Liver (tissue), 8 donors: ENCODE measurements at regions not wholly inside any gene's neighbourhood (a gene's known extent, or its start where the extent isn't known, plus 50 kb on each side); places are given as distances from the start of the nearest gene placed in this dataset.

Experiments
- DNase-seq: peaks from one replicate; pipeline ENCODE4 v3.0.0-alpha.2; 2017; ENCODE audit warnings: low spot score
- H3K27ac ChIP-seq, 2 donors: one replicate each; pipeline ENCODE4 v1.7.0; 2013; ENCODE audit warnings: inconsistent platforms in 2 of 2, low read length in 2 of 2, control low read depth in 1 of 2, low read depth in 1 of 2, mild to moderate bottlenecking in 1 of 2
- H3K27me3 ChIP-seq, 4 donors: one replicate each; pipeline versions ENCODE4 v1.6.1 to v1.7.0; 2013; ENCODE audit warnings: low read length in 3 of 4, inconsistent platforms in 1 of 4, mild to moderate bottlenecking in 1 of 4, moderate library complexity in 1 of 4; ENCODE audit not compliant: control insufficient read depth in 4 of 4, insufficient read depth in 4 of 4
- H3K36me3 ChIP-seq, 4 donors: one replicate each; pipeline versions ENCODE4 v1.6.1 to v1.7.0; 2013; ENCODE audit warnings: low read length in 3 of 4, mild to moderate bottlenecking in 3 of 4, low read depth in 1 of 4, moderate library complexity in 1 of 4; ENCODE audit not compliant: control insufficient read depth in 4 of 4, insufficient read depth in 3 of 4
- H3K4me1 ChIP-seq, 4 donors: one replicate each; pipeline versions ENCODE4 v1.6.1 to v1.7.0; 2013; ENCODE audit warnings: low read length in 3 of 4, mild to moderate bottlenecking in 3 of 4, moderate library complexity in 1 of 4; ENCODE audit not compliant: control insufficient read depth in 4 of 4, insufficient read depth in 4 of 4
- H3K4me3 ChIP-seq, 3 donors: one replicate each; pipeline versions ENCODE4 v1.6.1 to v1.7.0; 2013; ENCODE audit warnings: low read length in 3 of 3, control low read depth in 1 of 3, low read depth in 1 of 3, mild to moderate bottlenecking in 1 of 3
- H3K9ac ChIP-seq, 2 donors: one replicate each; pipeline ENCODE4 v1.7.0; 2013; ENCODE audit warnings: low read length in 2 of 2, mild to moderate bottlenecking in 2 of 2, moderate library complexity in 2 of 2, control low read depth in 1 of 2, low read depth in 1 of 2
- H3K9me3 ChIP-seq, 4 donors: one replicate each; pipeline versions ENCODE4 v1.6.1 to v1.7.0; 2013; ENCODE audit warnings: low read length in 3 of 4; ENCODE audit not compliant: control insufficient read depth in 4 of 4
- EGR1 ChIP-seq, 2 donors: IDR thresholded peaks; 2 replicates each; pipeline ENCODE4 v1.6.1; 2016 to 2018; ENCODE audit warnings: antibody characterized with exemption in 2 of 2, low read depth in 2 of 2
- FOXA1 ChIP-seq: IDR thresholded peaks from 2 replicates; pipeline ENCODE4 v1.6.1; 2016; ENCODE audit warnings: antibody characterized with exemption
- GABPA ChIP-seq, 2 donors: IDR thresholded peaks in 1 of 2; conservative IDR thresholded peaks in 1 of 2; 2 replicates each; pipeline ENCODE4 v1.6.1; 2016; ENCODE audit warnings: antibody characterized with exemption in 2 of 2, mild to moderate bottlenecking in 1 of 2, moderate library complexity in 1 of 2
- HNF4A ChIP-seq, 2 donors: conservative IDR thresholded peaks; 2 replicates each; pipeline ENCODE4 v1.6.1; 2016; ENCODE audit warnings: antibody characterized with exemption in 2 of 2, mild to moderate bottlenecking in 2 of 2
- HNF4G ChIP-seq: IDR thresholded peaks from 2 replicates; pipeline ENCODE4 v1.6.1; 2016; ENCODE audit warnings: antibody characterized with exemption
- NR2F2 ChIP-seq: IDR thresholded peaks from 2 replicates; pipeline ENCODE4 v1.6.1; 2016; ENCODE audit warnings: antibody characterized with exemption
- RAD21 ChIP-seq, 2 donors: IDR thresholded peaks; 2 replicates each; pipeline ENCODE4 v1.6.1; 2016; ENCODE audit warnings: antibody characterized with exemption in 2 of 2, mild to moderate bottlenecking in 2 of 2
- RXRA ChIP-seq, 2 donors: IDR thresholded peaks; 2 replicates each; pipeline ENCODE4 v1.6.1; 2017 to 2018; ENCODE audit warnings: antibody characterized with exemption in 2 of 2, mild to moderate bottlenecking in 1 of 2
- TAF1 ChIP-seq: conservative IDR thresholded peaks from 2 replicates; pipeline ENCODE4 v1.6.1; 2016; ENCODE audit warnings: antibody characterized with exemption, mild to moderate bottlenecking
- WGBS: extraction: QIAGEN DNeasy Blood & Tissue Kit; methylation state at CpG from one replicate; pipeline ENCODE4 v1.1.7; 2013; 5-methylcytosine and 5-hydroxymethylcytosine counted together
- TF ChIP-seq, protein P1 (sequence below): IDR thresholded peaks from 2 replicates; pipeline ENCODE4 v1.6.1; 2016; ENCODE audit warnings: antibody characterized with exemption
- TF ChIP-seq, protein P2 (sequence below): IDR thresholded peaks from 2 replicates; pipeline ENCODE4 v1.6.1; 2016; ENCODE audit warnings: antibody characterized with exemption
- TF ChIP-seq, protein P3 (sequence below): fragments of 150-350 bp; IDR thresholded peaks from 2 replicates; pipeline ENCODE4 v1.5.1; 2017; ENCODE audit warnings: improper control_type of control experiment, low read depth, low read length; ENCODE audit not compliant: missing input control
- TF ChIP-seq, protein P4 (sequence below): IDR thresholded peaks from 2 replicates; pipeline ENCODE4 v1.6.1; 2016; ENCODE audit warnings: antibody characterized with exemption
- TF ChIP-seq, protein P5 (sequence below): IDR thresholded peaks from 2 replicates; pipeline ENCODE4 v1.6.1; 2016; ENCODE audit warnings: antibody characterized with exemption, mild to moderate bottlenecking
- donor health status: healthy.
- donor health status: healthy.
- donor health status: healthy.
- donor health status: healthy.
- donor health status: healthy.

DNA sequence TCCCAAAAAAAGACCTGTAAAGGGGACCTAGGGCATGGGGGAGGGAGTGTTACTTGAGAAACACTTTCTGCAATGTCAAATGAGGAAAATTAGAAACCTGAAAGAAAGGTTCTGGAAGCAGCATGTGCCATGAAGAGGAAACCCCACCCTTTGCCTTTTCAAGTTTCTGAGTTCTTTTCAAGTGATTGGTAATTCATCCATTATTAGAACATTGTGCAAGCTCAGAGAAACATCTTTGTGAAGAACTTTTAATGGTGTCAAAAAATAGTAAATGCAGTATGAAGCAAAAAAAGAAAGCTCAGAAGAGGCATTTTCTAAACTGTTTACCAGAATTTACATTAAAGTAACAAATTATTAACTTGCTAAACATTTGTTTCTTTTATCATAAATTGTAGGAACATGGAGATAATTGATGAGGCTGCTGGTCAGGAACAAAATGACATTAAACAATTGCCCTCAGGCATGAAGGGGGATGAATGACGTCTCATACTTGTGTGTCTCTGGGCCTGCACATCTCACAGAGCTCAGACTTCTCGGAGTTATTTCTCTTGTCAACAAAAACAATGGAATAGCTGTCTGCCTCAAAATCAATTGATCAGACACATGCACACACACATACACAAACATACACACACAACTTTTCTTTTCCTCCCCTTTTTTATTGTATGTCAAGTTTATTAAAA is 1946.0 kb upstream of the CDH6 start (continued):
- no peak for TF ChIP-seq HNF4G
- no peak for TF ChIP-seq NR2F2
- TF ChIP-seq RXRA (IDR thresholded peaks at IDR 0.05): no peak
- no peak for TF ChIP-seq TAF1
- TF ChIP-seq, protein P1, sequence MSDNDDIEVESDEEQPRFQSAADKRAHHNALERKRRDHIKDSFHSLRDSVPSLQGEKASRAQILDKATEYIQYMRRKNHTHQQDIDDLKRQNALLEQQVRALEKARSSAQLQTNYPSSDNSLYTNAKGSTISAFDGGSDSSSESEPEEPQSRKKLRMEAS: no peak
- no peak for TF ChIP-seq FOXA1
- TF ChIP-seq GABPA (IDR thresholded peaks at IDR 0.05 in 1 of 2, conservative IDR thresholded peaks at IDR 0.05 in 1 of 2): no peak

DNA sequence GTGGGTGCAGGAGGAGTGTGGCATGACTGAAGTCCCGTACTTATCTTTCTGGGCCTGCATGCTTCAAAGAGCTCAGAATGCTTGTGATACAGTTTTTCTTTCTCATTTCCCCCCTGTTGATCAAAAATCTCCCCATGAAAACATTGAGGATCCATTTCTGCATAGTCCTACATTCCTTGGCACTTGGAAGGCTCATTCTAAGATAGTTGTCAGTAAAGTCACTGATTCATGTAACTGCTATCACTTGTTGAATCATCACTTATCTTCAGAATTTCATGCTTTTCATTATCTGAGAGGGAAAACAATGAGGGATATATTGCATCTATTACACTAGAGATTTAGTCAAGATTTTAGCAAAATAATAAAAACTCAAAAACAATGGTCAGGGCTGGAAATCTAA is 1953.1 kb upstream of the CDH6 start:
- H3K4me1 ChIP-seq: no peaks in the 10 kb centered on the region
- H3K4me3 ChIP-seq: no peak overlapping the region
- TF ChIP-seq HNF4A (conservative IDR thresholded peaks at IDR 0.05) (no peak), HNF4G (no peak), EGR1 (IDR thresholded peaks at IDR 0.05; ENCODE audit: low read depth in 2 of 2) (no peak), RXRA (IDR thresholded peaks at IDR 0.05) (no peak), RAD21 (IDR thresholded peaks at IDR 0.05) (no peak), GABPA (IDR thresholded peaks at IDR 0.05 in 1 of 2, conservative IDR thresholded peaks at IDR 0.05 in 1 of 2) (no peak), FOXA1 (no peak)
- TF ChIP-seq, protein P2, sequence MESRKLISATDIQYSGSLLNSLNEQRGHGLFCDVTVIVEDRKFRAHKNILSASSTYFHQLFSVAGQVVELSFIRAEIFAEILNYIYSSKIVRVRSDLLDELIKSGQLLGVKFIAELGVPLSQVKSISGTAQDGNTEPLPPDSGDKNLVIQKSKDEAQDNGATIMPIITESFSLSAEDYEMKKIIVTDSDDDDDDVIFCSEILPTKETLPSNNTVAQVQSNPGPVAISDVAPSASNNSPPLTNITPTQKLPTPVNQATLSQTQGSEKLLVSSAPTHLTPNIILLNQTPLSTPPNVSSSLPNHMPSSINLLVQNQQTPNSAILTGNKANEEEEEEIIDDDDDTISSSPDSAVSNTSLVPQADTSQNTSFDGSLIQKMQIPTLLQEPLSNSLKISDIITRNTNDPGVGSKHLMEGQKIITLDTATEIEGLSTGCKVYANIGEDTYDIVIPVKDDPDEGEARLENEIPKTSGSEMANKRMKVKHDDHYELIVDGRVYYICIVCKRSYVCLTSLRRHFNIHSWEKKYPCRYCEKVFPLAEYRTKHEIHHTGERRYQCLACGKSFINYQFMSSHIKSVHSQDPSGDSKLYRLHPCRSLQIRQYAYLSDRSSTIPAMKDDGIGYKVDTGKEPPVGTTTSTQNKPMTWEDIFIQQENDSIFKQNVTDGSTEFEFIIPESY: no peak
- TF ChIP-seq, protein P1: no peak
- TF ChIP-seq, protein P3, sequence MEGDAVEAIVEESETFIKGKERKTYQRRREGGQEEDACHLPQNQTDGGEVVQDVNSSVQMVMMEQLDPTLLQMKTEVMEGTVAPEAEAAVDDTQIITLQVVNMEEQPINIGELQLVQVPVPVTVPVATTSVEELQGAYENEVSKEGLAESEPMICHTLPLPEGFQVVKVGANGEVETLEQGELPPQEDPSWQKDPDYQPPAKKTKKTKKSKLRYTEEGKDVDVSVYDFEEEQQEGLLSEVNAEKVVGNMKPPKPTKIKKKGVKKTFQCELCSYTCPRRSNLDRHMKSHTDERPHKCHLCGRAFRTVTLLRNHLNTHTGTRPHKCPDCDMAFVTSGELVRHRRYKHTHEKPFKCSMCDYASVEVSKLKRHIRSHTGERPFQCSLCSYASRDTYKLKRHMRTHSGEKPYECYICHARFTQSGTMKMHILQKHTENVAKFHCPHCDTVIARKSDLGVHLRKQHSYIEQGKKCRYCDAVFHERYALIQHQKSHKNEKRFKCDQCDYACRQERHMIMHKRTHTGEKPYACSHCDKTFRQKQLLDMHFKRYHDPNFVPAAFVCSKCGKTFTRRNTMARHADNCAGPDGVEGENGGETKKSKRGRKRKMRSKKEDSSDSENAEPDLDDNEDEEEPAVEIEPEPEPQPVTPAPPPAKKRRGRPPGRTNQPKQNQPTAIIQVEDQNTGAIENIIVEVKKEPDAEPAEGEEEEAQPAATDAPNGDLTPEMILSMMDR: no peak
- TF ChIP-seq, protein P4, sequence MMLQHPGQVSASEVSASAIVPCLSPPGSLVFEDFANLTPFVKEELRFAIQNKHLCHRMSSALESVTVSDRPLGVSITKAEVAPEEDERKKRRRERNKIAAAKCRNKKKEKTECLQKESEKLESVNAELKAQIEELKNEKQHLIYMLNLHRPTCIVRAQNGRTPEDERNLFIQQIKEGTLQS: no peak
- TF ChIP-seq, protein P5, sequence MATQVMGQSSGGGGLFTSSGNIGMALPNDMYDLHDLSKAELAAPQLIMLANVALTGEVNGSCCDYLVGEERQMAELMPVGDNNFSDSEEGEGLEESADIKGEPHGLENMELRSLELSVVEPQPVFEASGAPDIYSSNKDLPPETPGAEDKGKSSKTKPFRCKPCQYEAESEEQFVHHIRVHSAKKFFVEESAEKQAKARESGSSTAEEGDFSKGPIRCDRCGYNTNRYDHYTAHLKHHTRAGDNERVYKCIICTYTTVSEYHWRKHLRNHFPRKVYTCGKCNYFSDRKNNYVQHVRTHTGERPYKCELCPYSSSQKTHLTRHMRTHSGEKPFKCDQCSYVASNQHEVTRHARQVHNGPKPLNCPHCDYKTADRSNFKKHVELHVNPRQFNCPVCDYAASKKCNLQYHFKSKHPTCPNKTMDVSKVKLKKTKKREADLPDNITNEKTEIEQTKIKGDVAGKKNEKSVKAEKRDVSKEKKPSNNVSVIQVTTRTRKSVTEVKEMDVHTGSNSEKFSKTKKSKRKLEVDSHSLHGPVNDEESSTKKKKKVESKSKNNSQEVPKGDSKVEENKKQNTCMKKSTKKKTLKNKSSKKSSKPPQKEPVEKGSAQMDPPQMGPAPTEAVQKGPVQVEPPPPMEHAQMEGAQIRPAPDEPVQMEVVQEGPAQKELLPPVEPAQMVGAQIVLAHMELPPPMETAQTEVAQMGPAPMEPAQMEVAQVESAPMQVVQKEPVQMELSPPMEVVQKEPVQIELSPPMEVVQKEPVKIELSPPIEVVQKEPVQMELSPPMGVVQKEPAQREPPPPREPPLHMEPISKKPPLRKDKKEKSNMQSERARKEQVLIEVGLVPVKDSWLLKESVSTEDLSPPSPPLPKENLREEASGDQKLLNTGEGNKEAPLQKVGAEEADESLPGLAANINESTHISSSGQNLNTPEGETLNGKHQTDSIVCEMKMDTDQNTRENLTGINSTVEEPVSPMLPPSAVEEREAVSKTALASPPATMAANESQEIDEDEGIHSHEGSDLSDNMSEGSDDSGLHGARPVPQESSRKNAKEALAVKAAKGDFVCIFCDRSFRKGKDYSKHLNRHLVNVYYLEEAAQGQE: no peak
- no peaks in the 10 kb centered on the region for H3K36me3 ChIP-seq
- WGBS: 92% methylated on average over 1 of the region's 1 CpG
- H3K27ac ChIP-seq: no peak overlapping the region
- no peaks in the 10 kb centered on the region for H3K9me3 ChIP-seq
- H3K9ac ChIP-seq: no peak overlapping the region
- no peak for DNase-seq
- no peaks in the 10 kb centered on the region for H3K27me3 ChIP-seq
